Endothelial cell of umbilical vein (primary cell): ENCODE measurements at regions not wholly inside any gene's neighbourhood (a gene's known extent, or its start where the extent isn't known, plus 50 kb on each side); places are given as distances from the start of the nearest gene placed in this dataset.
"Not testable (repeated sequence)": the region's sequence is repeated elsewhere in the genome, so short reads cannot be mapped to it uniquely, and the experiment has no call there.

Experiments used
- BruUV-seq: library from RNA; stranded (reverse); fragments of 400-500 nt; replicated peaks from 2 replicates; lab custom pipeline; 2021; lab: Mats Ljungman, UMichigan
- CTCF ChIA-PET: fragments of 300-600, 350-600 bp; sonication (Branson Sonifier 250); formaldehyde crosslinking; loops from one replicate; lab custom pipeline; 2021; ENCODE audit warnings: antibody characterized with exemption, inconsistent platforms; lab: Charles Lee
- POLR2A ChIA-PET: fragments of 300-600, 350-600 bp; sonication (Branson Sonifier 250); formaldehyde crosslinking; loops from one replicate; lab custom pipeline; 2021; ENCODE audit warnings: antibody characterized with exemption, inconsistent platforms; lab: Charles Lee
- DNase-seq: peaks from one replicate; pipeline ENCODE4 v3.0.0-alpha.2; 2011; ENCODE audit warnings: low read depth, low spot score
- FAIRE-seq: peaks from 2 replicates; lab custom pipeline; 2011; peaks lifted over from hg19 to GRCh38; lab: Jason Lieb, UNC
- H2AFZ ChIP-seq: 2 replicates; pipeline ENCODE4 v1.6.0; 2012; ENCODE audit warnings: low read depth, low read length, control low read depth, inconsistent platforms
- H3K27ac ChIP-seq: 2 replicates; pipeline ENCODE4 v1.5.1; 2011; ENCODE audit warnings: low read depth, mild to moderate bottlenecking, control low read depth, low read length, moderate library complexity; ENCODE audit not compliant: insufficient read depth
- H3K27me3 ChIP-seq, 2 experiments: 2 replicates each; pipeline versions ENCODE4 v1.6.0 to v1.6.1; 2011; ENCODE audit warnings: low read length in 2 of 2, mixed read lengths in 1 of 2; ENCODE audit not compliant: control insufficient read depth in 2 of 2, insufficient read depth in 2 of 2
- H3K36me3 ChIP-seq, 2 experiments: 2 replicates in 1 of 2; 3 replicates in 1 of 2; pipeline ENCODE4 v1.5.1; 2011; ENCODE audit warnings: low read length in 2 of 2, mild to moderate bottlenecking in 1 of 2, moderate library complexity in 1 of 2; ENCODE audit not compliant: control insufficient read depth in 2 of 2, insufficient read depth in 2 of 2; ENCODE audit errors: extremely low read depth in 1 of 2
- H3K4me1 ChIP-seq: 3 replicates; pipeline ENCODE4 v1.5.1; 2011; ENCODE audit warnings: mild to moderate bottlenecking, low read length; ENCODE audit not compliant: control insufficient read depth, insufficient read depth; ENCODE audit errors: extremely low read depth
- H3K4me2 ChIP-seq: 2 replicates; pipeline ENCODE4 v1.6.1; 2011; ENCODE audit warnings: low read length, control low read depth, mixed read lengths; ENCODE audit not compliant: insufficient read depth
- H3K4me3 ChIP-seq, 3 experiments: fragments of 200-600 bp in 1 of 3; sonication (generic), shearing (Covaris generic) in 1 of 3; replicated peaks in 1 of 3; 2 replicates each; pipeline ENCODE4 v1.5.1; 2011 to 2016; ENCODE audit warnings: control low read depth in 3 of 3, low read length in 3 of 3, mild to moderate bottlenecking in 2 of 3, inconsistent platforms in 1 of 3, low read depth in 1 of 3, moderate library complexity in 1 of 3; ENCODE audit not compliant: insufficient read depth in 1 of 3
- H3K79me2 ChIP-seq: 2 replicates; pipeline ENCODE4 v1.6.0; 2012; ENCODE audit warnings: low read length, inconsistent platforms; ENCODE audit not compliant: control insufficient read depth, insufficient read depth
- H3K9ac ChIP-seq: replicated peaks from 2 replicates; pipeline ENCODE3; 2011; ENCODE audit warnings: low read length, control low read depth; ENCODE audit not compliant: insufficient read depth; ENCODE audit errors: extremely low read depth
- H3K9me1 ChIP-seq: replicated peaks from 3 replicates; pipeline ENCODE4 v1.6.0; 2011; ENCODE audit warnings: mild to moderate bottlenecking, low read length; ENCODE audit not compliant: control insufficient read depth, insufficient read depth; ENCODE audit errors: extremely low read depth
- H3K9me3 ChIP-seq: replicated peaks from 2 replicates; pipeline ENCODE4 v1.5.1; 2012; ENCODE audit warnings: low read length, inconsistent platforms; ENCODE audit not compliant: control insufficient read depth, insufficient read depth
- H4K20me1 ChIP-seq: replicated peaks from 2 replicates; pipeline ENCODE3; 2011; ENCODE audit warnings: mild to moderate bottlenecking, low read length; ENCODE audit not compliant: control insufficient read depth, insufficient read depth; ENCODE audit errors: extremely low read depth
- CTCF ChIP-seq, 2 donors: IDR thresholded peaks; 1 replicate in 1 of 2; 2 replicates in 1 of 2; pipeline ENCODE4 v1.5.1; 2011; ENCODE audit warnings: low read length in 2 of 2, mild to moderate bottlenecking in 2 of 2, moderate library complexity in 2 of 2, control low read depth in 1 of 2, inconsistent platforms in 1 of 2, low read depth in 1 of 2; ENCODE audit not compliant: insufficient read depth in 1 of 2; ENCODE audit errors: extremely low read depth in 1 of 2
- EZH2 ChIP-seq: IDR thresholded peaks from 2 replicates; pipeline ENCODE4 v1.6.1; 2012; ENCODE audit warnings: borderline replicate concordance, low read depth, mild to moderate bottlenecking, moderate library complexity, low read length, inconsistent platforms; ENCODE audit not compliant: severe bottlenecking
- FOS ChIP-seq: IDR thresholded peaks from 2 replicates; pipeline ENCODE4 v1.6.1; 2011; ENCODE audit warnings: mild to moderate bottlenecking, low read length, moderate library complexity, borderline replicate concordance; ENCODE audit not compliant: insufficient read depth
- GATA2 ChIP-seq: IDR thresholded peaks from 2 replicates; pipeline ENCODE4 v1.7.0; 2011; ENCODE audit warnings: low read depth, mild to moderate bottlenecking, moderate library complexity, mixed read lengths, low read length; ENCODE audit not compliant: insufficient read length, insufficient read depth
- JUN ChIP-seq: IDR thresholded peaks from 2 replicates; pipeline ENCODE4 v1.6.1; 2011; ENCODE audit warnings: borderline replicate concordance, low read depth; ENCODE audit not compliant: insufficient read length, insufficient read depth
- MAX ChIP-seq: IDR thresholded peaks from 2 replicates; pipeline ENCODE4 v1.6.1; 2011; ENCODE audit not compliant: insufficient read depth, insufficient read length
- POLR2AphosphoS5 ChIP-seq: IDR thresholded peaks from 2 replicates; pipeline ENCODE4 v1.6.1; 2012; ENCODE audit warnings: low read depth, mild to moderate bottlenecking, control low read depth, low read length, moderate library complexity; ENCODE audit not compliant: insufficient read depth
- dilution Hi-C: fragments of 300-500 bp; cut with MboI; formaldehyde crosslinking; loops from one replicate; pipeline ENCODE4 v1.15.0; 2019; ENCODE audit warnings: low sequenced_read_pairs; ENCODE audit not compliant: extremely low pct_ligation_motif_present
- intact Hi-C: fragments of 100-400 bp; cut with micrococcal nuclease; formaldehyde crosslinking; loops from one replicate; pipeline ENCODE4 v1.10.0; 2022

- no TSS peak for BruUV-seq
- H3K36me3 ChIP-seq, result no peaks in the 10 kb centered on the region
- H3K79me2 ChIP-seq, result no peaks in the 10 kb centered on the region
- FAIRE-seq, result no peak
- no peaks in the 10 kb centered on the region for H3K9me3 ChIP-seq
- DNase-seq, result peak; percentile 5
- no peak overlapping the region for H3K27ac ChIP-seq
- dilution Hi-C loops, result no loop called here
- H3K4me3 ChIP-seq, result no peak overlapping the region
- no peaks in the 10 kb centered on the region for H3K4me1 ChIP-seq
- H4K20me1 ChIP-seq, result no peaks in the 10 kb centered on the region
- H3K4me2 ChIP-seq, result no peak overlapping the region
- TF ChIP-seq GATA2 (no peak), CTCF (IDR thresholded peaks at IDR 0.05; ENCODE audit: extremely low read depth in 1 of 2, insufficient read depth in 1 of 2, low read depth in 1 of 2, low read length in 2 of 2) (peak; percentile 33 to 45), MAX (no peak)
- H3K9ac ChIP-seq, result no peak overlapping the region
- H2AFZ ChIP-seq, result no peak overlapping the region
- no peaks in the 10 kb centered on the region for H3K27me3 ChIP-seq
- no peaks in the 10 kb centered on the region for H3K9me1 ChIP-seq
- ChIA-PET POLR2A (no interaction called here), CTCF (interaction anchor here (1.1 kb wide), 1 partner anchor 19 kb away, joined by 3 read pairs; no protein-coding TSS in a partner anchor)
- intact Hi-C loops, result no loop called here
Measured at GRCh38 chr4:27692158-27692557, 831.5 kb downstream of the STIM2 start.

GRCh38 chr4:27692868-27693634 is 832.4 kb downstream of the STIM2 start:
- no peak overlapping the region for H2AFZ ChIP-seq
- no peaks in the 10 kb centered on the region for H3K9me1 ChIP-seq
- intact Hi-C loops, result no loop called here
- FAIRE-seq (no peak), DNase-seq (no peak)
- H3K36me3 ChIP-seq, result no peaks in the 10 kb centered on the region
- no peak overlapping the region for H3K4me2 ChIP-seq
- TF ChIP-seq FOS (no peak), EZH2 (no peak), MAX (no peak), POLR2AphosphoS5 (no peak), JUN (no peak)
- BruUV-seq, result no TSS peak
- H3K4me1 ChIP-seq, result no peaks in the 10 kb centered on the region
- ChIA-PET POLR2A (no interaction called here), CTCF (no interaction called here)
- H4K20me1 ChIP-seq, result no peaks in the 10 kb centered on the region
- no peak overlapping the region for H3K9ac ChIP-seq
- H3K79me2 ChIP-seq, result no peaks in the 10 kb centered on the region
- no peaks in the 10 kb centered on the region for H3K27me3 ChIP-seq
- H3K4me3 ChIP-seq, result no peak overlapping the region
- dilution Hi-C loops, result no loop called here
- no peak overlapping the region for H3K27ac ChIP-seq
- H3K9me3 ChIP-seq, result no peaks in the 10 kb centered on the region

- DNase-seq, H3K4me2 ChIP-seq, FAIRE-seq, POLR2A ChIA-PET, H3K27me3 ChIP-seq, H3K9me1 ChIP-seq, H3K79me2 ChIP-seq, H3K27ac ChIP-seq, H3K9ac ChIP-seq, H3K36me3 ChIP-seq, H3K4me3 ChIP-seq, H4K20me1 ChIP-seq, H2AFZ ChIP-seq, dilution Hi-C loops, H3K4me1 ChIP-seq, intact Hi-C loops, H3K9me3 ChIP-seq, BruUV-seq, CTCF ChIA-PET: not testable (repeated sequence)
Measured at GRCh38 chr4:27696257-27696656, 835.6 kb downstream of the STIM2 start.
